ENCODE measurements at regions not wholly inside any gene's neighbourhood (a gene's known extent, or its start where the extent isn't known, plus 50 kb on each side); places are given as distances from the start of the nearest gene placed in this dataset.

- Mint-ChIP-seq H3K9me3 (peaks cover 9% of the 10 kb centered on the region), H3K27ac (no peak overlapping the region), H3K4me3 (no peak overlapping the region), H3K36me3 (no peaks in the 10 kb centered on the region), H3K4me1 (no peaks in the 10 kb centered on the region)
- ATAC-seq (no peak), DNase-seq (ENCODE audit: low spot score in 2 of 2) (no peak)
These were observed 472.6 kb upstream of the ATP2B1 start for GRCh38 chr12:90181216-90181615.

GRCh38 chr12:90174956-90175355 is 466.3 kb upstream of the ATP2B1 start:
- H3K36me3 Mint-ChIP-seq: no peaks in the 10 kb centered on the region

GRCh38 chr12:90174198-90174510 is 465.5 kb upstream of the ATP2B1 start:
- no peak for DNase-seq (ENCODE audit: low spot score in 2 of 2)

More at GRCh38 chr12:90174956-90175355, 466.3 kb upstream of the ATP2B1 start:
- no peak overlapping the region for H3K27ac Mint-ChIP-seq
- H3K9me3 Mint-ChIP-seq: no peaks in the 10 kb centered on the region
- DNase-seq (ENCODE audit: low spot score in 2 of 2) (no peak), ATAC-seq (no peak)
- H3K4me3 Mint-ChIP-seq: no peak overlapping the region
- peaks cover 6% of the 10 kb centered on the region for H3K4me1 Mint-ChIP-seq

GRCh38 chr12:90173499-90174197 is 465.0 kb upstream of the ATP2B1 start:
- Mint-ChIP-seq H3K36me3 (no peaks in the 10 kb centered on the region), H3K4me3 (no peak overlapping the region), H3K9me3 (no peaks in the 10 kb centered on the region), H3K27ac (no peak overlapping the region), H3K4me1 (peaks cover 6% of the 10 kb centered on the region)
- ATAC-seq (no peak), DNase-seq (ENCODE audit: low spot score in 2 of 2) (no peak)

More at GRCh38 chr12:90174198-90174510, 465.5 kb upstream of the ATP2B1 start:
- Mint-ChIP-seq H3K27ac (no peak overlapping the region), H3K4me3 (no peak overlapping the region), H3K36me3 (no peaks in the 10 kb centered on the region), H3K4me1 (peaks cover 6% of the 10 kb centered on the region), H3K9me3 (no peaks in the 10 kb centered on the region)
- ATAC-seq: peak; percentile 100

- H3K4me1 Mint-ChIP-seq: peaks cover 6% of the 10 kb centered on the region
- no peaks in the 10 kb centered on the region for H3K36me3 Mint-ChIP-seq
- no peak for DNase-seq (ENCODE audit: low spot score in 2 of 2)
- no peak for ATAC-seq
- no peaks in the 10 kb centered on the region for H3K9me3 Mint-ChIP-seq
- H3K27ac Mint-ChIP-seq: no peak overlapping the region
- no peak overlapping the region for H3K4me3 Mint-ChIP-seq
These were observed 463.9 kb upstream of the ATP2B1 start for GRCh38 chr12:90172524-90172923.

GRCh38 chr12:90170740-90171139 is 462.1 kb upstream of the ATP2B1 start:
- H3K27ac Mint-ChIP-seq: no peak overlapping the region
- no peak for ATAC-seq
- DNase-seq (ENCODE audit: low spot score in 2 of 2): no peak

GRCh38 chr12:90167518-90168208 is 459.0 kb upstream of the ATP2B1 start:
- no peak for ATAC-seq
- Mint-ChIP-seq H3K36me3 (no peaks in the 10 kb centered on the region), H3K4me3 (no peak overlapping the region), H3K9me3 (no peaks in the 10 kb centered on the region), H3K27ac (no peak overlapping the region), H3K4me1 (no peaks in the 10 kb centered on the region)
- DNase-seq (ENCODE audit: low spot score in 2 of 2): no peak

More at GRCh38 chr12:90170740-90171139, 462.1 kb upstream of the ATP2B1 start:
- H3K4me1 Mint-ChIP-seq: peaks cover 6% of the 10 kb centered on the region
- H3K36me3 Mint-ChIP-seq: no peaks in the 10 kb centered on the region
- no peak overlapping the region for H3K4me3 Mint-ChIP-seq
- H3K9me3 Mint-ChIP-seq: no peaks in the 10 kb centered on the region

DNA sequence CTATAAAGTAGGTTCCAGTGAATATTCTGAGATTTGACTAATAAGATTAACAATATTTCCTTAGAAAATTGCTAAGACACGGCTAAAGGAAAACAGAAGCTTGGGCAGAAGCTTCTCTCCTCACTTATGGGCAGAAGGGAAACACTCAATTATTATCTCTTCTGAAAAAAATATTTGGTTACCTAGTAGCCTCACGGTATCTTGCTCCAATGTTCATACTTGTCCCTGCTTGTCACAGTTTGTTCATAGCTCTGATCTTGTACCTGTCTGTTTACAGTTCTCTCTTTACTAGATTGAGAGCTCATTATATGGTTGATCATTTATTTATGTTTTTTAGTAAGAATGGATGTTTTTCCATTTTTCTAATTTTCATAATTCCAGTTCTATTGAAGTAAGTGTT is 458.0 kb upstream of the ATP2B1 start:
- Mint-ChIP-seq H3K36me3 (no peaks in the 10 kb centered on the region), H3K9me3 (no peaks in the 10 kb centered on the region), H3K4me1 (no peaks in the 10 kb centered on the region), H3K4me3 (no peak overlapping the region), H3K27ac (no peak overlapping the region)
- DNase-seq (ENCODE audit: low spot score in 2 of 2): no peak
- no peak for ATAC-seq

DNA sequence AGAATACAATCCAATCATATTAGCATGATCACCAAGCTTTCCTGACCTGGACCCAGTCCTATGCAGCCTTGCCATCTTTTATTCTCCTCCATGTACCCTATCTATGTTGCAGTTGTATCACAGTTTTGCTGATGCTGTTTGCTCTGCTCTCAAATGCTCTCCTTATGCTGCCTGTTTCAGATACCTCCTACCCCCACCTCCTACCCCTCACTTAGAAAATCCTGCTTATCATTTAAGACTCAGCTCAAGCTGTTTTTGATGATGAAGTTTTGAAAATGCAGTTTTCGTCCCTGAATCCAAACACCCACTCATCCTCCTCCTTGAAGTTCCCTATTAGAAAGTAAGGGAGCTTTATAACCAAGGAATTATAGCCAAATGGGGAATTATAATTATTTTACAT is 457.4 kb upstream of the ATP2B1 start:
- ATAC-seq: no peak
- Mint-ChIP-seq H3K4me1 (no peaks in the 10 kb centered on the region), H3K27ac (no peak overlapping the region), H3K9me3 (no peaks in the 10 kb centered on the region), H3K4me3 (no peak overlapping the region), H3K36me3 (no peaks in the 10 kb centered on the region)
- no peak for DNase-seq (ENCODE audit: low spot score in 2 of 2)

DNA sequence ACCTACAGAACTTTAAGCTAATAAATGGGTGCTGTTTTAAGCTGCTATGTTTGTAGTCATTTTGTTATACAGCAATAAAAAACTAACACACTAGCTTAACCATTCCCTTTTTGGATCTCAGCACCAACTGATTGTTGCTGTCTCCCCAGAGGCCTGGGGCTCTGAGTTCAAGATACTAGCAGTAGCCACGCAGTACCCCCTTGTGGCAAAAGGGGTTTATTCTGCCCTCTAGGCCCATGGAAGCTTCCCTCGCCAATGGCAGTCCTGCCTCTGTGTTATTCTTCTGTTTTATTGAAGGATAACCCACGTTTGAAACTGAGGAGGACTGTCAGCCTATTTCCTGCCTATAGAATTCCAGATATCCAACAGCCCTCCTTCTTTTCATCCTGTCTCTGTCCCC is 455.3 kb upstream of the ATP2B1 start:
- ATAC-seq: peak; percentile 46

DNA sequence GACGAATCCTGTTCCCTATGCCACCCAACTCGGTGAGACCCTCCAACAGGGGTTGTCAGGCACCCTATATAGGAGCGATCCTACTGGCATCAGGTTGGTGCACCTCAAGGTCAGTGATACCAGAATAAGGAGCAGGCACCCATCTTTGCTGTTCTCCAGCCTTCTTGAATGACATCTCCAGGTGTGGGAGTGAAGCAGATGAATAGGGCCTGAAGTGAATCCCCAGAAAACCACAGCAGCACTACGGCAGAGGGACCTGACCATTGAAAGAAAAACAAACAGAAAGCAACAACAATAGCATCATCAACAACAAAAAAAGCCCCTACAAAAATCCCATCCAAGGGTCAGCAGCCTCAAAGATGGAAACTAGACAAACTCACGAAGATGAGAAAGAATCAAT is 445.2 kb upstream of the ATP2B1 start:
- H3K9me3 Mint-ChIP-seq: no peaks in the 10 kb centered on the region
- H3K27ac Mint-ChIP-seq: no peak overlapping the region
- H3K4me3 Mint-ChIP-seq: no peak overlapping the region
- no peaks in the 10 kb centered on the region for H3K36me3 Mint-ChIP-seq
- DNase-seq (ENCODE audit: low spot score in 2 of 2): no peak
- ATAC-seq: no peak
- H3K4me1 Mint-ChIP-seq: peaks cover 6% of the 10 kb centered on the region

More for the DNA sequence above, 455.3 kb upstream of the ATP2B1 start:
- no peak overlapping the region for H3K4me3 Mint-ChIP-seq
- no peaks in the 10 kb centered on the region for H3K36me3 Mint-ChIP-seq
- H3K27ac Mint-ChIP-seq: no peak overlapping the region
- DNase-seq (ENCODE audit: low spot score in 2 of 2): no peak
- H3K4me1 Mint-ChIP-seq: no peaks in the 10 kb centered on the region
- H3K9me3 Mint-ChIP-seq: no peaks in the 10 kb centered on the region

- no peak overlapping the region for H3K4me3 Mint-ChIP-seq
- no peak overlapping the region for H3K27ac Mint-ChIP-seq
- ATAC-seq (peak; percentile 28), DNase-seq (ENCODE audit: low spot score in 2 of 2) (no peak)
- no peaks in the 10 kb centered on the region for H3K36me3 Mint-ChIP-seq
- no peaks in the 10 kb centered on the region for H3K9me3 Mint-ChIP-seq
- peaks cover 6% of the 10 kb centered on the region for H3K4me1 Mint-ChIP-seq
These were observed 444.4 kb upstream of the ATP2B1 start for GRCh38 chr12:90152897-90153624.

GRCh38 chr12:90151491-90152015 is 442.9 kb upstream of the ATP2B1 start:
- Mint-ChIP-seq H3K27ac (no peak overlapping the region), H3K36me3 (no peaks in the 10 kb centered on the region), H3K4me1 (peaks cover 6% of the 10 kb centered on the region), H3K4me3 (no peak overlapping the region), H3K9me3 (no peaks in the 10 kb centered on the region)
- ATAC-seq: no peak
- DNase-seq (ENCODE audit: low spot score in 2 of 2): no peak

GRCh38 chr12:90149453-90149852 is 440.8 kb upstream of the ATP2B1 start:
- peaks cover 6% of the 10 kb centered on the region for H3K4me1 Mint-ChIP-seq
- H3K27ac Mint-ChIP-seq: no peak overlapping the region
- DNase-seq (ENCODE audit: low spot score in 2 of 2) (no peak), ATAC-seq (no peak)
- H3K9me3 Mint-ChIP-seq: no peaks in the 10 kb centered on the region
- H3K4me3 Mint-ChIP-seq: no peak overlapping the region
- no peaks in the 10 kb centered on the region for H3K36me3 Mint-ChIP-seq

- Mint-ChIP-seq H3K4me1 (no peaks in the 10 kb centered on the region), H3K9me3 (no peaks in the 10 kb centered on the region)
- no peak for ATAC-seq
These were observed 420.9 kb upstream of the ATP2B1 start for GRCh38 chr12:90129366-90130030.

More at GRCh38 chr12:90129366-90130030, 420.9 kb upstream of the ATP2B1 start:
- no peak overlapping the region for H3K4me3 Mint-ChIP-seq
- H3K27ac Mint-ChIP-seq: no peak overlapping the region
- no peaks in the 10 kb centered on the region for H3K36me3 Mint-ChIP-seq
- DNase-seq (ENCODE audit: low spot score in 2 of 2): no peak
